Myocyte (in vitro differentiated cells): ENCODE measurements at regions not wholly inside any gene's neighbourhood (a gene's known extent, or its start where the extent isn't known, plus 50 kb on each side); places are given as distances from the start of the nearest gene placed in this dataset.
A peak's percentile ranks its signal among the peaks of the same experiment; 100 is the strongest.

Source experiments
- DNase-seq: peaks from one replicate; pipeline ENCODE4 v3.0.0-alpha.2; 2012; ENCODE audit warnings: low read depth

DNA sequence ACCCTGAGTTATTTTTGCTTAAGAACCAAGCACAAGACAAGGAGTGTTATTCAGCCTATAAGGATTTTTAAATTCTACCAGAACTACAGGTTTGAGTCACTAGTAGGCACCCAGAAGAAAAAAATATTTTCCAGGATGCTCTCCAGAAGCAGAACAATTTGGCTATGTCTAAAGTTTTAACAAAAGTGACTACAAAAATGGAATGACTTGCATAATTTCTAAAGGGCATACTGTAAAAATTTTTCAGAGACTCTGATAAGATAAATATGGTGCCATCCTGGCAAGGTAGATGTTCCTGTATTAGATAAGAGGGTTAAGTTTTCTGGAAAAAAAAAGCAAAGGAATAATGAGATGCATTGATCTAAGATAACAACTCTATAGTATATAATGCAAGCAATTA, 68.6 kb upstream of the FAM9A start:
- no peak for DNase-seq

DNA sequence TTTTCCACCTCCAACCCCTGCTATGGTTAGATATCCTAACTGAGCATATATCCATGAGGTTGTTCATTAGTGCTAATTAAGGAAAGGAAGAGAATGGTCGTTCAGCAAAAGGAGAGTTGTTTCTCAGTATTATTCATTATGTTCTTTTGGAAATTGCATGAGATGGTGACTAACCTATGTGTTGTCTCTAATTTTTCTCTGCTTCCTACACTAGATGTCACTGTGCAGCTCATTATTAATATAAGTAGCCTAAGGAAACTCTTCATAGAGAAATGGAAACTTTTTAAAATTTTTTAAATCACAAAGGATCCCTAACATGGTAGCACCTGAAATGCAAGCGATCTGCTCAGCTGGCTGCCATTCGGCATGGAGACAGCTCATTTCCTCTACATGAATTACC, 67.7 kb upstream of the FAM9A start:
- peak; percentile 43 for DNase-seq

DNA sequence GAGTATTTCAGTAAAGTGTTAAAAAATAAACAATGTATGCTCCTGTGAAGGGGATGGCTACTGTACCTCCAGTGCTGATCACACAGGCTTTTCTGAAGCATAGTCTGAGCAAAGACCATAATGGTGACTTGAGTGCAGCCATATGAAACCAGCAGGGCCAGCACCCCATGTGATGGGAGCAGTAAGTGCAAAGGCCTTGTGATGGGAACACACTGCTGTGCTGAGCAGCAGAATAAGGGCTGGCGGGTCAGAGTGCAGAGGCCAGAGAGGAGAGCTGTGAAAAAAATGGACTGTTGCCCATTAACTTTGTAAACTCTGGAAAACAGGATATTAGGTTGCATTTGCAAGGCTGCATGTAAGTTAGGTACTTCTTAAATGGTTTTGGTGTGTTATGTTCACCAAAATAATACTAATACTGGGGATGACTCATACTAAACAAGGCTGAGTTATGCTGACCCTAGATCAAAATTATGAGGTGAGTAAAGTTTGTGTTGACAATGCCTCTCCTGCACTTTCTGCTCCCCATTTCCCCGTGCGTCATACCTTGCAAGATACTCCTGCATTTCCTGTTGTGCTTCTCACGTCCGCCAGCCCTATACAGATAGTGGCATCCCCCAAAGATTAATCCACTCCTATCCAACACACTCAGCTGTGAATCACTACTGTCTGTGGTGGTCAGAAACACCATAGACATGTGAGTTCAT, 67.0 kb upstream of the FAM9A start:
- DNase-seq = no peak

DNA sequence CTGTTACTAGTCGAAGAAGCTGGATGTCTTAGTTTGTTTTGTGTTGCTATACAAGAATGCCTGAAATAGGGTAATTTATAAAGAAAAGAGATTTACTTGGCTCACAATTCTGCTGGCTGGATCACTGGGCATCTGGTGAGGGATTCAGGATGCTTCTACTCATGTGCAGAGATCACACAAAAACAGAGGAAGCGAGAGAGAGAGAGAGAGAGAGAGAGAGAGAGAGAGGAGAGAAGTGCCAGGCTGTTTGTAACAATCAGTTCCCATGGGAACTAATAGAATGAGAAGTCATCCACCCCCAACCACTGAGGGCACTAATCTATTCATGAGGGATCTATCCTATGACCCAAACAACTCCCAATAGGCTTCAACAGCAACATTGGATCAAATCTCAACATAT, 66.2 kb upstream of the FAM9A start:
- DNase-seq = no peak

DNA sequence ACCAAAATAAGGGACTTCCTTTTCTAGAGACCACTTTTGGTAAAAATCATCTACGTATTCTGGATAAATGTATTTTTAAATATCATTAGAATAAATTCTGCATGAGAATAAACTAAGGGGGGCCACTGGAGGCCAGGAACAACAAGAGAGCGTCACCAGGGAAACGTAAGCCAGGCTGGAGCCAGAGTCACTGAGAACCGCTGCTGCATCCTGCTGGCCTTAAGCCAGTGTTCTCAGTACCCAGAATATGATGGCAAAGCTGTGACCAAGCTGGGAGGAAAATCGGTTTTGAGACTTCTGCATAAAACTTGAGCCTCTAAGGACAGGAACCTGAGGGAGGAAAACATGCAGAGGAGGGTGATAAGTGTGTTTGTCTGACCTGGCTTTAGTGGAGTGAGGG, 63.0 kb upstream of the FAM9A start:
- DNase-seq = no peak

DNA sequence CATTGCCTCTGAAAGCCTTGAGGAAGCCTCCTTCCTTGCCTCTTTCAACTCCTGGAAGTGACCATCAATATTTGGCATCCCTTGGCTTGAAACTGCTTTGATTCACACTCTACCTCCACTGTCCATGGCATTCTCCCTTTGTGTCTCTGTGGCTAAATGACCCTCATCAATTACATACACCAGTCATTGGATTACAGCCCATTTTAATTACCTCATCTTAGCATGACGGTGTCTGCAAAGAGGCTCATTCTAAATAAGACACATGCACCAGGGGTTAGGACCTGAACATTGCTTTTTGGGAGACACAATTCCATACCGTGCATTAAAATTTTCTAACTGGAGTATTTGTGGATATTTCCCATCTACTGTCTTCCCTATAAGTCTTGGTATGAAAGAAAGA, 60.7 kb upstream of the FAM9A start:
- no peak for DNase-seq

DNA sequence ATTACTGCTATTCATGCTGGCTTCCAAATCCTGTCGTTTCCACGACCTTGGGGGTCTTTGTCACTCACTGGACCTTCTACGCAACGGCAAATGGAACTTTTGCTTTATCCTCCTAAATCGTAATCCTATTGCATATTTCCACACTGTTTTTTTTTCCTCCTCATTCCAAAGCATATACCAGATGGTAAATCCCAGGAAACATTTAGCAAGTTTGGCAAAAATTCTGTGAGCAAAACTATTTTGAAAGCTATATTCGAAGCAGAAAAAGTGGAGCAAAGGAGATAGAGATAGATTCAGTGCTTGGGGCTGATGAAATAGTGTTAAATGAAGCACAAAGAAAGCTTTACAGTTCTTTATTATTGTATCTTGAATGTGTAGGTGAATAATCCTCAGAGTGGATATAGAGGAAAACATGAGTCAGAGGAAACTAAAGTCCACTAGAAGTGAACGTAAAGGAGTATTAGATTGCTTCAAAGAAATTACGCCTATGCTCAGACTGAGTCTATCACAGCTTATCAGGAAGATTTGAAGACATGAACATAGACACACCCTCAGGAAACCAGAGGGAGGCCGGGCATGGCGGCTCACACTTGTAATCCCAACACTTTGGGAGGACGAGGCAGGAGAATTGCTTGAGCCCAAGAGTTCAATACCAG, 50.2 kb upstream of the FAM9A start:
- DNase-seq = no peak
